T-helper 2 cell treated with Interferon-gamma antibody and Interleukin-4, amounts not matched to agents 5 μg/mL and 100 μg/mL, for 36 hours (primary cell): ENCODE measurements at regions not wholly inside any gene's neighbourhood (a gene's known extent, or its start where the extent isn't known, plus 50 kb on each side); places are given as distances from the start of the nearest gene placed in this dataset.
"Not testable (repeated sequence)": the region's sequence is repeated elsewhere in the genome, so short reads cannot be mapped to it uniquely, and the experiment has no call there.

ENCODE experiments used
- DNase-seq: peaks from one replicate; pipeline ENCODE4 v3.0.0; 2021; ENCODE audit warnings: low spot score
- H3K27ac Mint-ChIP-seq: one replicate; pipeline ENCODE4 v1.8.0; 2021; ENCODE audit warnings: mild to moderate bottlenecking, mixed read lengths
- H3K27me3 Mint-ChIP-seq: one replicate; pipeline ENCODE4 v1.8.0; 2021; ENCODE audit warnings: low read depth, mixed read lengths
- H3K36me3 Mint-ChIP-seq: one replicate; pipeline ENCODE4 v1.8.0; 2021; ENCODE audit warnings: low read depth, mixed read lengths
- H3K4me1 Mint-ChIP-seq: one replicate; pipeline ENCODE4 v1.8.0; 2021; ENCODE audit warnings: low read depth, mixed read lengths
- H3K4me3 Mint-ChIP-seq: one replicate; pipeline ENCODE4 v1.8.0; 2022; ENCODE audit warnings: mild to moderate bottlenecking, moderate library complexity, mixed read lengths
- H3K9me3 Mint-ChIP-seq: one replicate; pipeline ENCODE4 v1.8.0; 2021; ENCODE audit warnings: mixed read lengths

DNA sequence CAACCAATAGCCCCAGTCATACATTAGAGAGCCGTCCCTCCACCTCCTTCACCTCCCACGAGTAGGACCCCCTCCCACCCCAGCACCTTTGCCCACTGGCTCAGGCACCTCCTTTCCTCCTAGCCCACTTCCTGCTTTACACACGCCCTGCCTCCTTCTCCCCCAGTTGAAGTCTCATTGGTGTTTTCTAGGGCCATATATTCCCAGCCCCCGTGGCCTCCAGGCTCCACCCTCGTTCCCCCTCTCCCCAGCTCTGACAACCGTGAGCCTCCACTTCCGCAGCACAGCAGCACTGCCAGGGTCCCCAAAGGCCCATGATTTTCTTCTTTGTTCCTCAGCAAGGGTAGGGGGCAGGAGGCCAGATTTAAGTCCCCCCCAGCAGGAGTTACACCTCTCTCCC is 340.3 kb upstream of the TNRC6C start:
- H3K4me3 Mint-ChIP-seq: no peak overlapping the region
- peaks cover 3% of the 10 kb centered on the region for H3K27me3 Mint-ChIP-seq
- peaks cover 12% of the 10 kb centered on the region for H3K4me1 Mint-ChIP-seq
- H3K36me3 Mint-ChIP-seq: peaks cover 4% of the 10 kb centered on the region
- DNase-seq: no peak
- peak overlapping the region; percentile 36 for H3K27ac Mint-ChIP-seq
- peaks cover 9% of the 10 kb centered on the region for H3K9me3 Mint-ChIP-seq

DNA sequence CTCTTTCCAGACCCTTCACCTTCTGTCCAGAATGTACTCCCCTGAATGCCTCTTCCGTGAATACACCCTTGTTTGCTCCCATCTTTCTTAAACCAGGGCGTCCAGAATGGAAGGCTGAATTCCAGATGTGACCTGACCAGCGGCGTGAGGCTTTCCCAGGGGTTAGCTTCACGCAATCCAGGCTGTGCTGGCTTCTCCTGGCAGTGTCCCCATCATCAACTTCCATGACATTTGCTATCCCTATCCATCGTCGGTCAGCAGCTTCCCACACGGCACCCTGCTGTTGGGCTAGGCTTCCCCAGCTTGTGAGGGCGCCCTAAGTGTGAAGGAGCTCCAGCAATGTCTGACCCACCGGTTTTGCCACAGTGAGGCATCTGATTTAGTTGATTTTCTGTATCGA is 339.8 kb upstream of the TNRC6C start:
- peaks cover 12% of the 10 kb centered on the region for H3K4me1 Mint-ChIP-seq
- peaks cover 3% of the 10 kb centered on the region for H3K27me3 Mint-ChIP-seq
- H3K27ac Mint-ChIP-seq: no peak overlapping the region
- H3K4me3 Mint-ChIP-seq: no peak overlapping the region
- peaks cover 4% of the 10 kb centered on the region for H3K36me3 Mint-ChIP-seq
- DNase-seq: no peak
- H3K9me3 Mint-ChIP-seq: peaks cover 9% of the 10 kb centered on the region

DNA sequence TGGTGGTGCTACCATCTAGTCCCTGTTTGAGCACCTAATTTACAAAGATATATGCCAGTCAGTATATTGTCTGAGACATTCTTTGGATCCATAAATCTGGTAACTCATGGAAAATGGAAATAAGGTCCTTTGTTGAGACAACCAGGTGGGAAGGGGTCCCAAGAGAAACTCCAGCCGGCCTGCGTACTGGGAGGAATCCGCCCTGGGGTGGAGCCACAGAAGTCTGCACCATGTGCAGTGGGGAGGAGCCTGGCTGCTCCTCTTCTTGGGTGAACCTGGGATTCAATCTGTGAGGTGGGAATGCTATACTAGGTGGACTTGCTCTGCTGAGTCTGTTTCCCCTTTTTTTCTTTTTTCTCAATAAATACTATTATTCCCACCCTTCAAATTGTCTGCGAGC is 339.2 kb upstream of the TNRC6C start:
- Mint-ChIP-seq H3K27ac (no peak overlapping the region), H3K27me3 (peaks cover 3% of the 10 kb centered on the region), H3K4me1 (peaks cover 12% of the 10 kb centered on the region), H3K36me3 (peaks cover 4% of the 10 kb centered on the region), H3K9me3 (peaks cover 9% of the 10 kb centered on the region), H3K4me3 (no peak overlapping the region)
- no peak for DNase-seq

DNA sequence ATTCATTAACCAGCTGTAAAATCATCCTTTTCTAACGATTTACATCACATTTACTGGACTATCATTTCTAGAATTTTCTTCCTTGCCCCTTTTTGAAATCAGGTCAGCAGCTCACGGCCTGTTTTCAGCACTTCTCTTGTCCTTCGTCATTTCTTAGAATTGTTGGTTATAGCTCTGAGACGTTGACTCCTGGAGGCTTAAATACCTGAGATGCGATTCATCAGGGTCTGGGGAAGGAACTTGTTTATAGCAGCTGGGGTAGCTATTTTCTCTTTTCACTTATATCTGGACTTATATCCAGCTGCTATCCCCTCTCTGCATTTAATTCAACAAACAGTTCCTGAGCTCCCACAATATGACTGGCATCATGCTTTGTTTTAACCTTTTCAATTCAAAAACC is 338.7 kb upstream of the TNRC6C start:
- DNase-seq: no peak
- Mint-ChIP-seq H3K27ac (no peak overlapping the region), H3K4me1 (peaks cover 12% of the 10 kb centered on the region), H3K27me3 (peaks cover 3% of the 10 kb centered on the region), H3K4me3 (no peak overlapping the region), H3K36me3 (peaks cover 4% of the 10 kb centered on the region), H3K9me3 (peaks cover 9% of the 10 kb centered on the region)

DNA sequence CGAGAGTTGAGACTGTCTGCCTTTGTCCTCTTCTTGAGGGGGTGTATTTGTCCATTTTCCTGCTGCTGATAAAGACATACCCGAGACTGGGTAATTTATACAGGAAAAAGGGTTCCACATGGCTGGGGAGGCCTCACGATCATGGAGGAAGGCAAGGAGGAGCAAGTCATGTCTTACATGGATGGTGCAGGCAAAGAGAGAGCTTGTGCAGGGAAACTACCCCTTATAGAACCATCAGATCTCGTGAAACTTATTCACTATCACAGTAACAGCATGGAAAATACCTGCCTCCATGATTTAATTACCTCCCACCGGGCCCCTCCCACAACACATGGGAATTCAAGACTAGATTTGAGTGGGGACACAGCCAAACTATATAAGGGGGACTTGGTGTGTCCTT is 338.2 kb upstream of the TNRC6C start:
- DNase-seq: no peak
- Mint-ChIP-seq H3K4me3 (no peak overlapping the region), H3K4me1 (peaks cover 12% of the 10 kb centered on the region), H3K27ac (no peak overlapping the region), H3K27me3 (peaks cover 5% of the 10 kb centered on the region), H3K36me3 (peaks cover 4% of the 10 kb centered on the region), H3K9me3 (peaks cover 10% of the 10 kb centered on the region)

DNA sequence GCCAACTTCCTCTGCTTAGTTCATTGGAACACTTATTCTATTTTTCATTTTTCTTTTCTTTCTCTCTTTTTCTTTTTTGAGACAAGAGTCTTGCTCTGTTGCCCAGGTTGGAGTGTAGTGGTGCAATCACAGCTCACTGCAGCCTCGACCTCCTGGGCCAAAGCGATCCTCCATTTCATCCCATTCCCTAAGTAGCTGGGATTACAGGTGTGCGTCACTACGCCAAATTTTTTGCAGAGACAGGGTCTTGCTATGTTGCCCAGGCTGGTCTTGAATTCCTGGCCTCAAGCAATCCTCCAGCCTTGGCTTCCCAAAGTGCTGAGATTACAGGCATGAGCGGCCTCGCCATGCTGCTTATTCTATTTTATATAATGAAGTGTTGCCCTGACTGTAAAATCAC is 336.4 kb upstream of the TNRC6C start:
- Mint-ChIP-seq H3K4me1 (peaks cover 12% of the 10 kb centered on the region), H3K9me3 (peaks cover 23% of the 10 kb centered on the region)
- H3K4me3 Mint-ChIP-seq, DNase-seq, H3K27me3 Mint-ChIP-seq, H3K36me3 Mint-ChIP-seq, H3K27ac Mint-ChIP-seq: not testable (repeated sequence)

DNA sequence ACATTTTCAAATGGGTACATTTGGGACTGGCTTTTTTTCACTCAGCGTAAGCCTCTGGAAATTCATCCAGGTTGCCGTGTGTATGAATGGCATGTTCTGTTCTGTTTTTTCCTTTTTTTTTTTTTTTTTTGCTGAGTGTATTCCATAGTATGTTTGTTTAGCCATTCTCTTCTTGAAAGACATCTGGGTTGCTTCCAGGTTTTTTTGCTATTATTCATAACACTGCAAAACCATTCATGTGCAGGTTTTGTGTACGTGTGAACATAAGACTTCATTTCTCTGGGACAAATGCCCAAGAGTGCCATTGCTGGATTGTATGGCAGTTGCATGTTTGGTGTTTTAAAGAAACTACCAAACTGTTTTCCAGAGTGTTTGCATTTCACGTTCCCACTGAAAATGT is 335.9 kb upstream of the TNRC6C start:
- Mint-ChIP-seq H3K27me3 (peaks cover 8% of the 10 kb centered on the region), H3K9me3 (peaks cover 29% of the 10 kb centered on the region), H3K4me1 (peaks cover 12% of the 10 kb centered on the region)

DNA sequence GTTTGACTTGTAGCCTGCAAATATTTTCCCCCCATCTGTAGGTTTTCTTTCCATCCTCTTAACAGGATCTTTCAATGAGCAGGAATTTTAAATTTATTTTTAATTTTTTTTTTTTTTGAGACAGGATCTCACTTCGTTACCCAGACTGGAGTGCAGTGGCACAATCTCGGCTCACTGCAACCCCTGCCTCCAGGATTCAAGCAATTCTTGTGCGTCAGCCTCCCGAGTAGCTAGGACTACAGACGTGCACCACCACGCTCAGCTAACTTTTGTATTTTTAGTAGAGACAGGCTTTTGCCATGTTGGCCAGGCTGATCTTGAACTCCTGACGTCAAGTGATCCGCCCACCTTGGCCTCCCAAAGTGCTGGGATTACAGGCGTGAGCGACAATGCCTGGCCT is 335.2 kb upstream of the TNRC6C start:
- not testable (repeated sequence) for H3K4me1 Mint-ChIP-seq, H3K36me3 Mint-ChIP-seq, H3K27ac Mint-ChIP-seq, H3K4me3 Mint-ChIP-seq, DNase-seq
- Mint-ChIP-seq H3K27me3 (peaks cover 12% of the 10 kb centered on the region), H3K9me3 (peaks cover 33% of the 10 kb centered on the region)

More for the DNA sequence above, 335.9 kb upstream of the TNRC6C start:
- Mint-ChIP-seq H3K36me3 (peaks cover 2% of the 10 kb centered on the region), H3K4me3 (no peak overlapping the region), H3K27ac (no peak overlapping the region)
- no peak for DNase-seq

DNA sequence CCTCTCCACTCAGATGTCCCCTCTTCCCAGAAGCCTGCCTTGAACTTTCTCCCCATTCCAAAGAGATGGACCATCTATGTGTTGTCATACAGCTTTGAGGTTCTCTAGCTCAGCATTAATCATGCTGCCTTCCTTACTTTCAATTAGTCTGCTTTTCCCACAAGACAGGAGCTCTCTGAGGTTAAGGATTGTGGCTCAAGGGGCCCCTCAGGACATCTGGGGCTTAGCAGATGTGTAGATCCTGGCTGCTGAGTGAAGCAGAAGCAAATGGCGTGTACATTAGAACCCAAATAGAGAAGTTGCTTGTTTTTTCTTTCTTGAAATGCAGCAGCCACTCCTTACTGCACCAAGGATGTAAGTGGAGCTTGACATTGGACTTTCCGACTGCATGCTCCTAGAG is 330.5 kb upstream of the TNRC6C start:
- Mint-ChIP-seq H3K4me1 (no peaks in the 10 kb centered on the region), H3K36me3 (peaks cover 3% of the 10 kb centered on the region), H3K27me3 (peaks cover 15% of the 10 kb centered on the region), H3K4me3 (no peak overlapping the region), H3K9me3 (peaks cover 23% of the 10 kb centered on the region), H3K27ac (no peak overlapping the region)
- DNase-seq: no peak

DNA sequence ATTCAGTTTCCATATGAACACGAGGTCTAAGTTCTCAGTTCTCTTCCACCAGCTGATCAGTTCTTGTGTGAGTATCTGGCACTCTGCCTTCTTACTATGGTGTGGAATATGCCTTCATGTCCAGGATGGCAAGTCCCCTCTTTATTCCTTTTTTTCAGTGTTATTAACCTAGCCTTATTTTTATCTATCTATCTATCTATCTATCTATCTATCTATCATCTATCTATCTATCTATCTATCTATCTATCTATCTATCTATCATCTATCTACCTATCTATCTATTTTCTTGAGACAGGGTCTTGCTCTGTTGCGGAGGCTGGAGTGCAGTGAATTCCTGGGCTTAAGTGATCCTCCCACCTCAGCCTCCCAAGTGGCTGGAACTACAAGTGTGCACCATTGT is 329.2 kb upstream of the TNRC6C start:
- H3K4me1 Mint-ChIP-seq, H3K27ac Mint-ChIP-seq, DNase-seq, H3K4me3 Mint-ChIP-seq, H3K36me3 Mint-ChIP-seq: not testable (repeated sequence)
- H3K27me3 Mint-ChIP-seq: peaks cover 15% of the 10 kb centered on the region
- peaks cover 23% of the 10 kb centered on the region for H3K9me3 Mint-ChIP-seq

DNA sequence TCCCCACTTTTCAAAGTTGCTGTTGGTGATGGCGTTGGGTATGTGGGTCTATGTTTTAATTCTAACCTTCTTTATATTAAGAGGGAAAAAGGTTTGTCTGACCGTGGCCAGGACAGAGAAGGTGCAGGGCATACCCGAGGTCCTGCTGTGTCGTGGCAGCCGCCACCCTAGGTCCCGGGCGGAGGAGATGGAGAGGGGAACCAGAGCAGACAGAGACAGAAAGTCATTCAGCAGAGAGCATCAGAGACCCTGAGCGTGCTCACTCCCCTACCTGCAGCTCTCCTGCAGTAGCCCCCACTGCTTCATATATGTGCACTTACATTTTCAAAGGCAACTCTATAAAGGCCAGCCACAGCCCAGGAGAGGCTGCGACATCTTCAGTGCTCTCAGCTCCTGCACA is 327.2 kb upstream of the TNRC6C start:
- H3K27ac Mint-ChIP-seq: no peak overlapping the region
- H3K4me3 Mint-ChIP-seq: no peak overlapping the region
- H3K4me1 Mint-ChIP-seq: peaks cover 20% of the 10 kb centered on the region
- H3K36me3 Mint-ChIP-seq: peaks cover 5% of the 10 kb centered on the region
- peaks cover 16% of the 10 kb centered on the region for H3K9me3 Mint-ChIP-seq
- no peak for DNase-seq
- peaks cover 10% of the 10 kb centered on the region for H3K27me3 Mint-ChIP-seq

DNA sequence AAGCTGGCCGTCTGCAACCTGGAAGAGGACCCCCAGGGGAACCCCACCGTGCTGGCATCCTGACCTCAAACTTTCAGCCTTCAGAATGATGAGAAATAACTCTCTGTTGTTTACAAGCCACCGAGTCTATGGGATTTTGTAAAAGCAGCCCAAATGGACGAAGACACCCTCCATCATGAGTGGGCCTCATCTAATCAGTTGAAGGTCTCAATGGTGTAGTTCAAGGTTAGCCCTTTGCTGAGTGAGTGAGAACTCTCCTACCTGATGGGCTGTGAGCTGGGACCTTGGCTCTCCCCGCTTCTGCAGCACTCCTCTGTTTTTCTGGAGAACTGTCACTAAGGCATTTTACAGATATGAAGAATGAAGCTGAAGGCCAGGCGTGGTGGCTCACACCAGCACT is 325.9 kb upstream of the TNRC6C start:
- Mint-ChIP-seq H3K36me3 (peaks cover 5% of the 10 kb centered on the region), H3K4me1 (peaks cover 22% of the 10 kb centered on the region), H3K9me3 (peaks cover 4% of the 10 kb centered on the region), H3K27me3 (peaks cover 8% of the 10 kb centered on the region), H3K27ac (no peak overlapping the region), H3K4me3 (no peak overlapping the region)
- DNase-seq: no peak

DNA sequence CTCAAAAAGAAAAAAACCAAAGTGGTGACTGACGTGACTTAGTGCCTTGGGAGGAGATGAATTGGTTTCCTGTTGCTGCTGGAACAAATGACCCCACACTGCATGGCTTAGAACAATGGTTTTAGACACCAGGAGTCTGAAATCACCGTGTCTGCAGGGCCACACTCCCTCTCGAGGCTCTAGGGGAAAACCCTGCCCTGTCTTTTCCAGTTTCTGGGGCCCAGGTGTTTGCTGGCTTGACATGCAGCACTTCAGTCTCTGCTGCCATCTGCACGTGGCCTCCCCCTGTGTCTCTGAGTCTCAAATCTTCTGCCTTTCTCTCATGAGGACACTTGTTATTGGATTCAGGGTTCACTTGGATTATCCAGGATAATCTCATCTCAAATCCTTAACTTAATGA is 323.8 kb upstream of the TNRC6C start:
- no peaks in the 10 kb centered on the region for H3K9me3 Mint-ChIP-seq
- peaks cover 26% of the 10 kb centered on the region for H3K4me1 Mint-ChIP-seq
- DNase-seq: peak; percentile 76
- H3K36me3 Mint-ChIP-seq: peaks cover 2% of the 10 kb centered on the region
- no peaks in the 10 kb centered on the region for H3K27me3 Mint-ChIP-seq
- no peak overlapping the region for H3K4me3 Mint-ChIP-seq
- H3K27ac Mint-ChIP-seq: peak overlapping the region; percentile 66

DNA sequence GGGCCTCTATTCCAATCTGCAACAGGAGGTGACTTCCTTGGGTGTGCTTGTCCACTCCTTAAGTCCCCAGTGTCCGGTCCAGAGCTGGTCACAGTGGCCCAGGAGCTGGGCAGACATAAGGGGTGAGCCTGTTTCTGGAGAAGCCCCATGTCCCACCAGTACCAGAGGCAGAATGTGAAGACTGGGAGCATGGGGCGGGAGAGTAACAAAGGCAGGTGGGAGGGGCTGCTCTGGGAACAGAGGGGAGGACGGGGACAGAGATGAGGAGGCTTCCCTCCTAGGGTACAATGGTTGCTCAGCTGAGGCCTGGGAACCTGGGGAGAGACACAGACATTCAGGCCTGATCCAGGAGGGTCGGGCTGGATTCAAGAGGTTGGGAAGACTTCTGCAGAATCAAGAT is 323.3 kb upstream of the TNRC6C start:
- DNase-seq: no peak
- H3K27ac Mint-ChIP-seq: peak overlapping the region; percentile 66
- H3K4me1 Mint-ChIP-seq: peaks cover 27% of the 10 kb centered on the region
- H3K4me3 Mint-ChIP-seq: no peak overlapping the region
- no peaks in the 10 kb centered on the region for H3K27me3 Mint-ChIP-seq
- peaks cover 2% of the 10 kb centered on the region for H3K36me3 Mint-ChIP-seq
- H3K9me3 Mint-ChIP-seq: no peaks in the 10 kb centered on the region

DNA sequence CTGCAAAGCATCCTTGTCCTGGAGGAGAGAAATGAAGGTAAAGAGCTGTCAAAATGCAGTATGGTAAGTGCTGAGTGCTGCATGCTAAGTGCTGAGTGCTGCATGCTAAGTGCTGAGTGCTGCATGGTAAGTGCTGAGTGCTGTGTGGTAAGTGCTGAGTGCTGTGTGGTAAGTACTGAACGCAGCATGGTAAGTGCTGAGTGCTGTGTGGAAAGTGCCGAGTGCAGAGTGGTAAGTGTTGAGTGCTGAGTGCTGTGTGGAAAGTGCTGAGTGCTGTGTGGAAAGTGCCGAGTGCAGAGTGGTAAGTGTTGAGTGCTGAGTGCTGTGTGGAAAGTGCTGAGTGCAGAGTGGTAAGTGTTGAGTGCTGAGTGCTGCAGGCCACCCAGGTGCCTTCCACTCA is 322.7 kb upstream of the TNRC6C start:
- not testable (repeated sequence) for H3K27me3 Mint-ChIP-seq, H3K36me3 Mint-ChIP-seq, H3K9me3 Mint-ChIP-seq, H3K27ac Mint-ChIP-seq, DNase-seq, H3K4me3 Mint-ChIP-seq
- H3K4me1 Mint-ChIP-seq: peaks cover 28% of the 10 kb centered on the region
